C1 segment of cervical spinal cord (tissue), 14 donors: ENCODE measurements at regions not wholly inside any gene's neighbourhood (a gene's known extent, or its start where the extent isn't known, plus 50 kb on each side); places are given as distances from the start of the nearest gene placed in this dataset.

ENCODE experiments used
- DNase-seq, 14 donors: peaks; one replicate each; lab custom pipeline; 2025; lab: John Stamatoyannopoulos, UW

DNA sequence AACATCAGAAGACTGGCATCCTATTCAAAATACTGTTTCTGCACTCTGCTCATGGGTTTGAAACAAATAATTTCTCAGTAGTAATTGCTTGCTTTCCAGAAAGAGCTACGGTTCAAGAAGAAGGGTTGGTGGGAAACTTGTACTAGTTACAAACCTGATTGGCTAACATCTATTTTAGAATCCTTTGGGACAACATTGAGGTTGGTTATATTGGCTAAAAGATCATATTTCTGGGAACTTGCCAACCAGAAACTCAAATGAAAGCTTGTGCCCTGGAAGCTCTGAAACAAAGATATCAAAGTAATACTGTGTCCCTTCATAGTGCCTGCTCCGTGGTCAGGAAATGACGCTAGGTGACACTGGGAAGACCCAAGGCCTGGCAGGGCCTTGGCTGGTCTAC lies 141.7 kb downstream of the LACC1 start:
- no peak for DNase-seq

DNA sequence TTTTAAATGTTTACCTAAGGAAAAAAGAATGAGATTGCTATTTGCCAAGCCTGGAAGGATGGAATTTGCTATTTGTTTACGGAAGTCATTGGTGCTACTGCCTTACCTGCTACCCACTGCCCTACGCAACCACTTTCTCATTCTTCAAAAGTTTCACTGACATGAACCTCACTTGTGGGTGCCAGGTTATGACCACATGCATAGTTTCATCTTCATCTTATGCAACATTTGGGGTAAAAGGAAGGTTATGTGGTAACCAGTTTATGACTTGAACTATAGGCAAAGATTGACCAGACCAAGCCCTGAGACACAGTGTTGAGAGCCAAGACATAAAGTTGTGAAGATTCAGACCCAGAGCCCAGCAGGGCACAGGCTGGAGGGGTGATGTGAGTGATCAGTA lies 142.5 kb downstream of the LACC1 start:
- no peak for DNase-seq

DNA sequence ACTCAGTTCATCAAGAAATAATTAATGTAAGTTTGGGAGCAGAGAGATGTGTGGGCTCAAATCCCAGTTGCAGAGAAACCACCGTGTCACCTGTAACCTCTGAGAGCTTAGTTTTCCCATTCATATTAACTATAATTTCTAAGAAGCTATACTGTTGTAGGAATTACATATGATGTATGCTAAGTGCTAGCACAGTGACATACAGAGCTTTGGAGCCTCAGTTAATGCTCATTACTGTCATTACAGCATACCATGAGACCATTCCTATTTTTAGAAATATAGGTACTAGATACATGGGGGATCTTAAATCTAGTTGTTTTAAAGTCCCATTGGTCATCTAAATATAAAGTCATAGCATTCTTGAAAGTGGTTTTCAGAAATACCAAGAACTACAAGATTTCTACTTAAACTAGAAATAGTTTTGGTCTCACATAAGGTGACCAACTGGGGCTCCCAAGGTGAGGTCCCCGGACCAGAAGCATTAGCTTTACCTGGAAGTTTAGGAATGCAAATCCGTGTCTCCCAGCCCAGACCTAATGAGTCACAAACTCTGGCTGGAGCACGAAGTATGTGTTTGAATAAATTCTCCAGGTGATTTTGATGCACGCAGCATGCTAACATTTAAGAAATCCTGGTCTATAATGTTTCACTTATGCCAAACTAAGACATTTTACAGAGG lies 144.6 kb downstream of the LACC1 start:
- DNase-seq, result no peak

DNA sequence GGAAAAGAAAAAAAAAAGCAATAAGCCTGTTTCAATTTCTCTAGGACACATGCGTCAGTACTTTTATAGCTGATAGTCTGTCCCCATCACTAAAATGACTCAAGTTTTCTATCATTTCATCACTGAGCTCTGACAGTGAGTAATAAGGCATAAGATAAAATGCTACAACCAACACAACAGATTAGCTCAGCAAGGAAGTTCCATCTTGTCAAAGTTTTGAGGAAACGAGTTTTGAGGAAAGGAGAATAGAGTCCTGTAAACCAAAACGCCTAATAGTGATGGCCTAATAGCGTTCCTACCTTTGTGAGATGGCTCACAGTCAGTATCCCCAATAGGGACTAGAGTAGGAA lies 145.1 kb downstream of the LACC1 start:
- DNase-seq, result no peak

DNA sequence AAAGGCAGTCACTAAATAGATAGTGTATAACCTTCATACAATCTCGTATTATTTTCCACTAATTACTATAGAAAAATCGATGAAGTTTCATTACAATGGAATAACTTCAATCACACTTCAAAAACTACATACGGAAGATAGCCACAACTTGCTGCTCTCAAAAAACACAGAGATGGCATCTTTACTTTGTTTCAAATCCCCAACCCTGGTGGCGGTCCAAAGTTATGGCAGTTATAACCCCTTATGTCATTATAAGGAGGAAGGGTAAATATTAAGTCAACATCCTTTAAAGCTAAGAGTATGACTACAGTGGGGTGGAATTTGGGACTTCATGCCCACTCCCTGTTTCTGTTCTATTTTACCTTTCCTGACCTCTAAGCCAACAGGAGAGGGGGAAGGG lies 146.5 kb downstream of the LACC1 start:
- DNase-seq, result no peak

DNA sequence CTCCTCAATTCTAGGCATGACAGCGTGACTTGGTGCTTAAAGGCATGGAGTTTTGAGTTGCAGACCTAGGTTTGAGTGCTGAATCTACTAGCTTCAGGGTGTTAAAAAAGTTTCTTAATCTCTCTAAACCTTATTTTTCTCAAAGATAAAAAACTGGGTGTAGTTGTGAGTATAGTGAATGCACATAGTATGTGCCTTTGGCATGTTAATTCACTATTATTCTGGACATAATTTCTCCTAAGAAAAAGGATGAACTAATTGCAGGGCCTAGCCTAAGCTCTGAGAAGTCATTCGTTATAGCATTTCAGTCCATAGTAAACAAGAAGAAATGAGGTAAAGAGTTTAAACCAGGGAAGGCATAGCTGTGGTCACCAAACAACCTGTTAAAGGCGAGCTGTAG lies 149.0 kb downstream of the LACC1 start:
- DNase-seq, result no peak

DNA sequence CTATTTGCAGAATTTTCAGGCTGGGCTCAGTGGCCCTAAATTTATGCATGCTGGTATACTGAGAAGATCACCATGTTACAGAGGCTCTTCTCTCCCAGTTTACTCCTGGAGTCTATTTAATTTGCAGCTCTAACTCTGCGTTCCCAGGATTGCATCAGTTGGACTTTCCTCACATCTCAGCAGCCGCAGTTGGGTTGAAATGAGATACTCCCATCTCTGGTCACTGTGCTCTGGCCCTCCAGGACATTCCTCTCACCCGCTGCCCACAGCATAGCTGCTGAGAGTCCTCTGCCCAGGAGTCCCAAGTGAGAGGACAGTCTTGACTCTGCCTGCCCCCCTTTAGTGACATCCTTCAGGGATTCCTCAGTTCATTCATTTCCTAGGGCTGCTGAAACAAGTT lies 150.9 kb downstream of the LACC1 start:
- no peak for DNase-seq

DNA sequence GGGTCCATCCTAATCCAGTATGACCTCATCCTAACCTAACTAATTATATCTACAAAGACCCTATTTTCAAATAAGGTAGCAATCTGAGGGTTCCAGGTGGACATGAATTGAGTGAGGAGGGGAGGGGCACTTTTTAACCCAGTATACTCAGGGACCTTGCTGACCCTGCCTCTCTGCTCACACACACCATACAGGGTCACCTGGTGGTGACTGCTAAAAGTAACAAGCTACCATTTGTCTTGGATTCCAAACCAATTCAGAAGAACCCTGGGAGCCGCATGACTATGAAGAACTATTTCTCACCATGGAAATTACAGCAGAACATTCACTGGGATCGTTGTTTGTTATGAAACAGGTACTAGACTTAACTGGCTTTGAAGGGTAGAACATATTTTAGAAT lies 151.9 kb downstream of the LACC1 start:
- DNase-seq, result no peak

DNA sequence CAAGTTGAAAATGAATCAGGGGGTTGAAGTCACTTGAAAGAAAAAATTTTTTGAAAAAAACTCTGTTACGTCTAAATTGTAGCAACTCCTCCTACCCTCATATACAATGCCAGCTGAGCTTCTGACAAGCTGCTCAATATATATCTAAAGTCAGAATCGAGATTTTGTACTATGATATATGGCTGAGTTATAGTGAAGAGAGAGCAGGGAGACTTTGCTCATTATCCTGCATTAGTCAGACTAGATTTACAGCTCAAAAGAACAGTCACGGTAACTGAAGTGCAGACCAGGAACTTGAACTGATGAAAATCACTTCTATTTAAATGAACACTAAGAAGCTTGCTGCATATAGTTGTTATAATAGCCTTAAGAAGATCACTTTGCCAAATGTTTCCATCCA lies 153.1 kb downstream of the LACC1 start:
- DNase-seq, result no peak

DNA sequence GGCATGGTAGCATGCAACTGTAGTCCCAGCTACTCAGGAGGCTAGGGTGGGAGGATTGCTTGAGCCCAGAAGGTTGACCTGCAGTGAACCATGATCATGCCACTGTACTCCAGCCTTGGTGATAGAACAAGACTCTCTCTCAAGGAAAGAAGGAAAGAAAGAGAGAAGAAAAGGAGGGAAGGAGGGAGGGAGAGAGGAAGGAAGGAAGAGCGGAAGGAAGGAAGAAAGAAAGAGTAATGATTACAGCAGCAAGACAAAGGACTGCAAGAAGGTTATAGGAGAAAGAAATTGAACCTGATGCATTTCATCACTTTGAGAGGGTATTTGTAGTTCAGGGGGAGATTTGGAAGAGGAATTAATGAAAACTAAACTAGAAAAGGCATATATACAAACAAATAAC lies 155.7 kb downstream of the LACC1 start:
- no peak for DNase-seq

DNA sequence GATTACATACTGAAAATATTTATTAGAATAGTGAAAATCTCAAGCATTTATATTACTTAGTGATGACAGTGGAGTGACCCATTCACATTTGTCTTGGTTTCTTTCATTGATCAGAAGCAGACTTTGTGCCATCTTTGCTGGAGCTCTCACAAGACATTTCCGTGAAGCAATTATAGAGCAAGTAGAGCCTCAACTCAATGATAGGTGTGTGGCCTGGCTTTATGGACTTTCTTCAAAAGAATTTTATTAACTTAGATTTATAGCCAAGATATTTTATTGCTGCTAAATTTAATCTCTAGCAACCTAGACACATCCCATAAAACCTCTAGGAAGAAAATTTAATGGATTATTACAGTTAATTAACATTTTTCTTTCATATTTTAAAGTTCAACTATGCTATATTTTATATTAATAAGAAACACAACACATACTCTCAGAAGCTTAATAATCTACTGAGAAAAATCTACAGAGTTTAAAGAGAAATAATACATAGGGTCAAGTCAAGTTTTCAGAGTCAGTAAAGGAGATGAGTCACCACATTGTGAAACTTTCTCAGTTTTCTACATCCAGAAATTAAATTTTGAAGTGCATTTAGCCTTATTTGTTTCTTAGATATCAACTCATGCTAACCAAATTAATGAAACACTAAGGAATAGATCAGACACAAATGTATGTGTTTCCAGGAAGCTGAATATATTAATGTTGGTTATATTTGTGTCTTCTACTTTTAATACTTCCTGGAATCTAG lies 160.5 kb downstream of the LACC1 start:
- no peak for DNase-seq

DNA sequence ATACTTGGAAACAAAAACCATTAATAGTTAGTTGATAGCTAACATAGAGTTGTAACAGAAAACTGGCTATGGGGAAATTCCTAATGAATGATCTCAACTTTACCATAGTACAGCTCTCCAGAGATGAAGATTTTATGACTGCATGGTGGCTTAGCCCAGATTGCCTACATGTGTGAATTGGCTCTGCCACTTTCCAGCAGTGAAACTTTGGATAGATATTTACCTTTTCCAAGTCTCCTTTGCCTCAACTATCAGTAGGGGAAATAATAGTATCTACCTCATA lies 161.1 kb downstream of the LACC1 start:
- no peak for DNase-seq

DNA sequence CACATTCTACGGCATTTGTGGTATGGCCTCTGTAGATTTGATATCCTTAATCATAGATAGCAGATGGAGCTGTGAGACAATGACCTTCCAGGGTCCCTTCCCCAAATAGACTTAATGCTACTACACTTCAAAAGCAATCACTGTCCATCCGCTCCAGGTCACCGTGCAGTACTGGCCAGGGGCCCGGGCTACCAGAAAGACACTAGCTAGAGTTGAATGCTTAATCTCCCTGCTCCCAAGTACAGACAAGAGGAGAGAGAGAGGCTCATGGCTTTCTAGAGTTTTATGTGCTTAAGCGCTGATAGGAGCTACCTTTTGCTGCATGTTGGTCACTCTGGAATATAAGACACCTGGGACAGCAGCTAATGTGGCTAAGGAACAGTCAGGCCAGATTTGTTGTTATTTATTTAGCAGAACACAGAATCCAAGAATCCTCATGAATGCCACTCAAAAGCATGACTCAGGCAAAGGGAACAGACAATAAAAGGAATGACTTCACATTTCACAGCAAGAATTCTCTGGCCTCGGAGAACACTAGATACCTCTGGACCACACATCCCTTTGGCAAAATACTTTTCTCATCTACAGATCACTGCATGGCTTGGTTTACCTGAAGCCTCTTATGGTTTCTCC lies 165.0 kb downstream of the LACC1 start:
- peak in 2 of 14 donors; percentile 3 to 21 for DNase-seq

DNA sequence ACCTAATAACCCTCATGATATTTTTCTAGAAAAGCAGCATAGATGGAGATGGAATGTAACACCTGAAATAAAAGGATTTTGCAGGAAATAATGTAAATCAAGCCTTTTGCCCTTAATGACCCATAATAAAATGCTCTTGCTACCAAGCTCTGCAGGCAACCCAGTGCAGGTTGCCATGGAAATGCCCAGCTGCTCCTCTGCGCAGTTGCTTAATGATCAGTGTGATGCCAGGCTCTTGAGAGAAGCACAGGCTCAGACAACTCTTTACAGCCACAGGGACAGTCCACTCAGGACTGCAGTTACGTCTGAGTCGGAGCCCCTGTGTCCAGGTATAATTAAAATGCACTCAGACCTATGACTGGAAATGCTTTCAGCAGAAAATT lies 165.5 kb downstream of the LACC1 start:
- peak in 5 of 14 donors; percentile 5 to 77 (median 11) for DNase-seq

DNA sequence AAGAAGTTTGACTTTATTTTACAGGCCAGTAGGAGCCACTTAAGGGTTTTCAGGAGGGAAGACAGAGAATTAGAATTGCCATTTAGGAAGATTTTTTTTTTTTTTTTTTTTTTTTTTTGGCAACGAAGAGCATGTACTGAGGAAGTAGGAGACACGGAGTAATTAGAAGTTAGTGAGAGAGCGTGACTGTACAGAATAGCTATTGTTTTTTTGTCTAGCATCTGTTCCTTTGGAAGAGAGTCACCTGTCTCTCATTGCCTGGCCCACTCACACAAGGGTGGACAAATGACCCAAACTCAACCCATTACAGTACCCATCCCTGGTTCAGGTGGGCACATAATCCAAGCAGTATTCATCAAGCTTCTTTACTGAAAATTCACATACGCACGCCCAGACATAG lies 166.7 kb downstream of the LACC1 start:
- DNase-seq, result no peak

DNA sequence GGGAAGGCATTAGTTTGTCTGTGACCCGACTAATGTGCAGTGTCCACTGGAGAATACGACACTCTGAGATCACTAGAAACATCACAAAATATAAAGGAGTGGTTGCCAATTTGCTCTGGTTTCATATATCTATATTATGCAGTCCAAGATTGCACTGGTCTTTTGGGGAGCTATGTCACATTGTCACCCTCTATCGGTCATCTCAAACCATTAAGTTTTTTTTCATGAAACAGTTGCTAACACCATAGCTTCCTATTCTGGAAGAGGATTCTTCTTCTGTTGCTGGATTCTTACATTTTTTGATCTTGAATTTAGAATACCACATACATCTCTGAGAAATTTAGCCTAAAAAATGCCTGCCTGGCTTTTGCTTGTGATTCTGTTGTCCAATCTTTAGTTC lies 168.6 kb downstream of the LACC1 start:
- DNase-seq, result no peak

DNA sequence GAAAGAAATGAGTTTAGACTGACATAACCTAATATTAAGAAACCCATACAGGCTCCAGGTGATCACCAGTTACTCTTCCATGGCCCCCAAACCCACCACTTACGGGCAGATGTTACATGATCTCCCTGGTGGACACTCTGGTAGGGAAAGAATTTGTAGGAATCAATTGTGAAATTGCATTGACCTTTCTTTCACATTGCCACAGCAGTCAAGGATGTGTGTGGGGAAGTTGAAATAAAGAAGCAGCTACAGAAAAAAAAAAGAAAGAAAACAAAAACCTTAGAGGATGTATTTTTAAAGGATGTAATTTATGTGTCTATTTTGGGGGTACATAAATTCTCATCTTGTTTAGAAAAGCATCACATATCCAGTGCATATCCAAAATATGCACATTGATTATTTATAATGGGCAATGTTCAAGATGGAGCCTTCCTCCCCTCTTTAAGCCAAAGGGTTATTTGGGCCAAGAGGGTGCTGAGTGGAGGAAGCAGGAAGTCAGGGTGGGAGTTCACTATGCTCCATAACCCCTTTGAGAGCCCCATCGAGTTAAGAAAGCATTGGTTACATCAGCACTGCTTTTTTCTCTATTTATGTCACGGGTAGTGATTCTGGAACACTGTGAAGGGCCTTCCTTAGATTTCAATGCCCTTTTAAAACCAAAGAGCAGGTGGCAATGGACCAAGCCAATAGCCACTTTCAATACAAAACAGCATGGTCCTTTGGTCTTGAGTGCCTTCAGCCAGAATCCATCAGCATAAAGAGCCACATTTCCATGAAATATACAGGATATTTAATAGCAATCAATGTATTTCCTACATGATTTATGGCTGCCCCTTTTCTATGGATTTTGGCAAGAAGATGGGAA lies 169.6 kb downstream of the LACC1 start:
- DNase-seq, result no peak

DNA sequence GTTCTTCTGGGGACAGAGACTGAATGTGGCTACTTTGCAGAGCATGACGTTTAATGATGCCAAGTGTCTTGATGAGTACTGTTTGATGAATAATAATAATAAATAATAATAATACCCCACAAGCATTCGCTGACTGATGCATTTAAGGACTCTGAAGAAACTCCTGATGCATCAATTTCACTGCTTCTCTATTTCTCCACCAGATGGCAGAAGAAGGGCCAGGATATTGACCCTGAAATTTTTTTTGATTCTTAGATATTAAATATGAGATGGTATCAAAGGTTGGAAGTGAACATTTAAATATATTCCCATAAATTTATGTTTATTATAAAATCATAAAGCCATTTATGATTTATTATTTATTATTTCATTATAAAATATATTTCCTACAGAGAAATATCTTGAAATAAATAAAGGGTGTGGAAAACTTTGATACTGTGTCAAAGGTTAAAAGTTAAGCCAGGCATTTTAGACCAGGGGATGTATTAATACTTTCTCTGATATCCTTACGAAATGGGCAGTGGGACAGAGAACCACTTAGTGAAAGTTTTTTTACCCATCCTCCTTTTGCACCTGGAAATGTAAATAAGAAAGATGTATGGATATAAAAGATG lies 170.9 kb downstream of the LACC1 start:
- peak in 2 of 14 donors; percentile 17 to 49 for DNase-seq

DNA sequence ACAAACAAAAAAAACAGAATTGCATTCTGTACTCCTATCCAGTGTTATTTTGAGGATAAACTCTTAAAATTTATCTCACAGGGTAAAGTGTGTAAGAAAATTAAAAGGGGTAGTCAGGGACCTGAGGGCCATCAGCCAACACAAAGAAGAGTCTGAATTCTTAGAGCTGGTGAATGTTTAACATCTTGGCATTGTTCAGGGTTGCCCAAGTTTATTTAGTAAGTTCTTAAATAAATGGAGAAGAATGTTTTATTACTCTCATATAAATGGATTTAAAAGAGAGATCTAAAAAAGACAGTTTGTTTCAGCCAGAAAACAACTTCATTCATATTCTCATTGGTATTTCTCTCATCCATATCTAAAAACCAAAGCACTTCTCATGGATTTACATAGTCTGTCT lies 171.7 kb downstream of the LACC1 start:
- DNase-seq, result no peak

DNA sequence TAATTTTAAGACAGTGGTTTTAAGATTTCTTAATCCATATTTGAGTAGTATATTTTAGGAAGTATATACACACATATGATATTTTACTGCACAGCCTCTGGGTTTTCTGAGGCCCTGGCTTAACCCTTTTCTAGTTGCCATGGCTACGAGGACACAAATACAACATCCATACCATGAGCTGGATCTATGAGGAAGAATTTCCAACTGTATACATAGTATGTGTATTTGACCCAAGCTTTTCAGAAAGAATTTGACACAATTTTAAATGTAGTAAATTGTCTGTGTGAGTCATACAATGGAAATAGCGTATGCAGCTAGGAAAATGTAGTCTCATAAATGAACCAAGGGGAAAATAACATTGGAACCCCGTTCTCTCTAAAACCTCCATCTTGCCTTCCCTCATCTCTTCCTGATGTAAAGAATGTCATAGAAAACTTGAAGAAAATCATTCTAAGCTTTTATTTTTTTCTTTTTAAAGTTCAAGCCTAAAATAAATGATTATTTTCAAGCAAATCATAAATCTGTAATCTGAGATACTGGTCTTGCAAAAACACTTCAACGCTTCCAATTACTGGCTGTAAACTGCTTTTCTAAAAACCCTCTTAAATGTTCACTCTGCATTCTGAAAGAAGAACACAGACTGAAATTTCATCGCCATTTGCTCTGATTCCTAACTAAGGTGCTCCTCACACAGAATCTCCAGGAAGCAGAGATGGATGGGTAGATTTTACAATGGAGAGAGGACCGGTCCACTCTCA lies 172.4 kb downstream of the LACC1 start:
- DNase-seq, result no peak

DNA sequence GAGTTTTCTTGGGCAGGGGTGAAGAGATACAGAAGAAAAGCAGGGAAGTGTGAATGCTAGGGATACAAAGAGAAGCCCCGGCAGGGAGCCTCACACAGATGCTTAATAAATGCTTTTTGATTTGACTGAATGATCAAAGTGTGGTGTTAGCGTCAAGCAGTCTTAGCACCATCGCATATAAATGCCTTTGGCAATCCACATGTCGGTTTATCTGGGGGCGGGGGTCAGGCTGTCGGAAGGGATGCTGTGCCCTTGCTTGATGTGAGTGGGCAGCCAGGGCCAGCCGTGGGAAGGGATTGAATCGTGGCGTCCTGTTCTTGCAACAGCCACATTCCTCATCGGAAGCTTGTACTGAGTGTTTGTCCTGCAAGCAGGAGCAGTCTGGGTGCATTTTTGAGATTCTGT lies 173.1 kb downstream of the LACC1 start:
- no peak for DNase-seq
